HEK293 (cell line): ENCODE measurements at regions not wholly inside any gene's neighbourhood (a gene's known extent, or its start where the extent isn't known, plus 50 kb on each side); places are given as distances from the start of the nearest gene placed in this dataset.

ENCODE experiments used
- CTCF ChIA-PET: fragments of 350-600 bp; formaldehyde crosslinking; extraction: SDS; loops from one replicate; lab custom pipeline; 2021; ENCODE audit warnings: antibody characterized with exemption; lab: Yijun Ruan, JAX
- POLR2A ChIA-PET: fragments of 300-600 bp; formaldehyde crosslinking; extraction: SDS; loops from one replicate; lab custom pipeline; 2020; ENCODE audit warnings: antibody characterized with exemption, inconsistent platforms; lab: Yijun Ruan, JAX
- H3K27ac ChIP-seq: fragments of 200-500 bp; sonication (Bioruptor generic); 2 replicates; pipeline ENCODE4 v1.5.1; 2014; ENCODE audit warnings: low read depth, low read length, control low read depth, inconsistent platforms; ENCODE audit errors: extremely low read depth
- H3K36me3 ChIP-seq, 2 experiments: fragments of 200-500 bp in 1 of 2; sonication (Bioruptor generic) in 1 of 2; 1 replicate in 1 of 2; 2 replicates in 1 of 2; pipeline ENCODE4 v1.5.1; 2014 to 2017; ENCODE audit warnings: inconsistent platforms in 2 of 2, low read length in 2 of 2; ENCODE audit not compliant: control insufficient read depth in 2 of 2, insufficient read depth in 1 of 2
- H3K4me1 ChIP-seq: fragments of 200-500 bp; sonication (Bioruptor generic); 2 replicates; pipeline ENCODE4 v1.5.1; 2014; ENCODE audit warnings: mild to moderate bottlenecking, low read length, inconsistent platforms; ENCODE audit not compliant: control insufficient read depth, insufficient read depth
- H3K4me3 ChIP-seq: 2 replicates; pipeline ENCODE4 v1.5.1; 2011; ENCODE audit warnings: low read depth, mild to moderate bottlenecking, control low read depth, low read length, moderate library complexity
- H3K9me3 ChIP-seq: fragments of 200-500 bp; sonication (Bioruptor generic); 2 replicates; pipeline ENCODE4 v1.5.1; 2014; ENCODE audit warnings: low read depth, low read length, inconsistent platforms; ENCODE audit not compliant: control insufficient read depth, insufficient read depth
- ATF2 ChIP-seq: fragments of 450-650 bp; formaldehyde crosslinking; IDR thresholded peaks from 2 replicates; pipeline ENCODE4 v1.5.1; 2016; ENCODE audit warnings: missing biosample characterization, missing genetic modification characterization, low read depth
- ELK4 ChIP-seq: IDR thresholded peaks from 2 replicates; pipeline ENCODE4 v1.6.1; 2011; ENCODE audit warnings: mild to moderate bottlenecking, low read depth, low read length, borderline replicate concordance
- HOXA7 ChIP-seq: sonication (generic); formaldehyde crosslinking; IDR thresholded peaks from 2 replicates; pipeline ENCODE4 v1.8.1; 2022; ENCODE audit warnings: missing genetic modification reagents, borderline replicate concordance
- OSR2 ChIP-seq: fragments of 450-650 bp; formaldehyde crosslinking; IDR thresholded peaks from 2 replicates; pipeline ENCODE4 v1.5.1; 2016; ENCODE audit warnings: missing biosample characterization, missing genetic modification characterization
- YY2 ChIP-seq: fragments of 450-650 bp; formaldehyde crosslinking; IDR thresholded peaks from 2 replicates; pipeline ENCODE4 v1.5.1; 2016; ENCODE audit warnings: missing biosample characterization, missing genetic modification characterization
- ZBTB17 ChIP-seq: fragments of 450-650 bp; formaldehyde crosslinking; IDR thresholded peaks from 2 replicates; pipeline ENCODE4 v1.5.1; 2016; ENCODE audit warnings: missing biosample characterization, missing genetic modification characterization
- ZNF121 ChIP-seq: fragments of 450-650 bp; formaldehyde crosslinking; IDR thresholded peaks from 2 replicates; pipeline ENCODE4 v1.5.1; 2016; ENCODE audit warnings: missing biosample characterization, missing genetic modification characterization
- ZNF16 ChIP-seq: fragments of 450-650 bp; formaldehyde crosslinking; IDR thresholded peaks from 2 replicates; pipeline ENCODE4 v1.5.1; 2016; ENCODE audit warnings: low read depth, missing biosample characterization, missing genetic modification characterization
- ZNF335 ChIP-seq: fragments of 450-650 bp; formaldehyde crosslinking; conservative IDR thresholded peaks from 2 replicates; pipeline ENCODE4 v1.5.1; 2016; ENCODE audit warnings: missing biosample characterization, missing genetic modification characterization
- ZNF341 ChIP-seq: fragments of 450-650 bp; formaldehyde crosslinking; IDR thresholded peaks from 2 replicates; pipeline ENCODE4; 2016; ENCODE audit warnings: low read depth, missing biosample characterization, missing genetic modification characterization
- ZNF530 ChIP-seq: fragments of 450-650 bp; formaldehyde crosslinking; IDR thresholded peaks from 2 replicates; pipeline ENCODE4 v1.5.1; 2016; ENCODE audit warnings: low read depth, missing biosample characterization, missing genetic modification characterization
- ZNF544 ChIP-seq: fragments of 450-650 bp; formaldehyde crosslinking; IDR thresholded peaks from 2 replicates; pipeline ENCODE4 v1.5.0; 2017; ENCODE audit warnings: missing biosample characterization, missing genetic modification characterization
- ZNF560 ChIP-seq: fragments of 450-650 bp; formaldehyde crosslinking; IDR thresholded peaks from 2 replicates; pipeline ENCODE4 v1.5.1; 2017; ENCODE audit warnings: missing biosample characterization, missing genetic modification characterization, borderline replicate concordance
- ZNF596 ChIP-seq: fragments of 450-650 bp; IDR thresholded peaks from 2 replicates; pipeline ENCODE4 v1.5.0; 2018; ENCODE audit warnings: missing biosample characterization, mild to moderate bottlenecking, missing genetic modification characterization, moderate library complexity
- ZNF629 ChIP-seq: fragments of 450-650 bp; formaldehyde crosslinking; IDR thresholded peaks from 2 replicates; pipeline ENCODE4 v1.5.1; 2017; ENCODE audit warnings: missing biosample characterization, missing genetic modification characterization
- ZNF76 ChIP-seq: fragments of 450-650 bp; formaldehyde crosslinking; IDR thresholded peaks from 2 replicates; pipeline ENCODE4; 2016; ENCODE audit warnings: low read depth, missing biosample characterization, missing genetic modification characterization, borderline replicate concordance
- ZNF792 ChIP-seq: fragments of 450-650 bp; formaldehyde crosslinking; IDR thresholded peaks from 2 replicates; pipeline ENCODE4 v1.5.1; 2016; ENCODE audit warnings: missing biosample characterization, missing genetic modification characterization
- TF ChIP-seq, protein P1 (sequence below): fragments of 450-650 bp; formaldehyde crosslinking; conservative IDR thresholded peaks from 2 replicates; pipeline ENCODE4 v1.5.1; 2016; ENCODE audit warnings: low read depth, missing biosample characterization, missing genetic modification characterization

DNA sequence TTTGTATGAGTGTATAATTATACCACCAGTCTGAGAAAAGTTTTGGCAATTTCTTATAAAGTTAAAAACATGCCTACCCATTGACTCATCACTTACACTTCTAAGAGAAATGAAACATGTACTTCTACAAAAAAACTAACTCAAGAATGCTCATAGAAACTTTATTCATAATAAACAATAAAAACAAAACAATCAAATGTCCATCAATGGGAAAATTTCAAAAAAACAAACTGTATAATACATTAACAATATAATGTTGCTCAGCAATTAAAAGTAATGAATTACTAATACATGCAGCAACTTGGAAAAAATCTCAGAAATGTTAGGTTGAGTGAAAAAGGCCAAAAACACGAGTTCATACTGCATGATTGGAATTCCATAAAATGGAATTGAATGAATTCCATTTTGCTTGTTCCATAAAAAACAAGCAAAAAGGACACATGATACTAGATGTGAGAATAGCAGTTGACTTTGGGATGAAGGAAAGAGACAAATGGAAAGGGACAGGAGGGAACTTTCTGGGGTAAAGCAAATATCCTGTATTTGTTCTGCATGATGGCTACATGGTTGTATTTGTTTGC lies 726.6 kb downstream of the RFPL4B start:
- H3K4me3 ChIP-seq: no peak overlapping the region
- TF ChIP-seq ZNF341 (tag by site-specific recombination) (no peak), ZNF792 (no peak), ZNF530 (no peak), ZBTB17 (tag by site-specific recombination) (no peak), HOXA7 (CRISPR knock-in tag) (no peak), ZNF16 (tag by site-specific recombination) (no peak), ZNF121 (no peak), ATF2 (tag by site-specific recombination) (no peak), ZNF596 (tag by site-specific recombination) (no peak), ELK4 (no peak), ZNF629 (tag by site-specific recombination) (no peak)
- TF ChIP-seq, protein P1, sequence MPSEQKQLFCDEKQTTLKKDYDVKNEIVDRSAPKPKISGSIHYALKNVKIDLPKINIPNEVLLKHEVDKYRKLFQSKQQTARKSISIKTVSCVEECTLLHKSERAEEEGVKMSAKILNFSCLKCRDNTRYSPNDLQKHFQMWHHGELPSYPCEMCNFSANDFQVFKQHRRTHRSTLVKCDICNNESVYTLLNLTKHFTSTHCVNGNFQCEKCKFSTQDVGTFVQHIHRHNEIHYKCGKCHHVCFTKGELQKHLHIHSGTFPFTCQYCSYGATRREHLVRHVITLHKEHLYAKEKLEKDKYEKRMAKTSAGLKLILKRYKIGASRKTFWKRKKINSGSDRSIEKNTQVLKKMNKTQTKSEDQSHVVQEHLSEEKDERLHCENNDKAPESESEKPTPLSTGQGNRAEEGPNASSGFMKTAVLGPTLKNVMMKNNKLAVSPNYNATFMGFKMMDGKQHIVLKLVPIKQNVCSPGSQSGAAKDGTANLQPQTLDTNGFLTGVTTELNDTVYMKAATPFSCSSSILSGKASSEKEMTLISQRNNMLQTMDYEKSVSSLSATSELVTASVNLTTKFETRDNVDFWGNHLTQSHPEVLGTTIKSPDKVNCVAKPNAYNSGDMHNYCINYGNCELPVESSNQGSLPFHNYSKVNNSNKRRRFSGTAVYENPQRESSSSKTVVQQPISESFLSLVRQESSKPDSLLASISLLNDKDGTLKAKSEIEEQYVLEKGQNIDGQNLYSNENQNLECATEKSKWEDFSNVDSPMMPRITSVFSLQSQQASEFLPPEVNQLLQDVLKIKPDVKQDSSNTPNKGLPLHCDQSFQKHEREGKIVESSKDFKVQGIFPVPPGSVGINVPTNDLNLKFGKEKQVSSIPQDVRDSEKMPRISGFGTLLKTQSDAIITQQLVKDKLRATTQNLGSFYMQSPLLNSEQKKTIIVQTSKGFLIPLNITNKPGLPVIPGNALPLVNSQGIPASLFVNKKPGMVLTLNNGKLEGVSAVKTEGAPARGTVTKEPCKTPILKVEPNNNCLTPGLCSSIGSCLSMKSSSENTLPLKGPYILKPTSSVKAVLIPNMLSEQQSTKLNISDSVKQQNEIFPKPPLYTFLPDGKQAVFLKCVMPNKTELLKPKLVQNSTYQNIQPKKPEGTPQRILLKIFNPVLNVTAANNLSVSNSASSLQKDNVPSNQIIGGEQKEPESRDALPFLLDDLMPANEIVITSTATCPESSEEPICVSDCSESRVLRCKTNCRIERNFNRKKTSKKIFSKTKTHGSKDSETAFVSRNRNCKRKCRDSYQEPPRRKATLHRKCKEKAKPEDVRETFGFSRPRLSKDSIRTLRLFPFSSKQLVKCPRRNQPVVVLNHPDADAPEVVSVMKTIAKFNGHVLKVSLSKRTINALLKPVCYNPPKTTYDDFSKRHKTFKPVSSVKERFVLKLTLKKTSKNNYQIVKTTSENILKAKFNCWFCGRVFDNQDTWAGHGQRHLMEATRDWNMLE (tag by site-specific recombination): no peak
- no peaks in the 10 kb centered on the region for H3K9me3 ChIP-seq
- no peak overlapping the region for H3K27ac ChIP-seq
- ChIA-PET POLR2A (no interaction called here), CTCF (interaction anchor here (0.6 kb wide), 1 partner anchor 1722 kb away, joined by 3 read pairs; no protein-coding TSS in a partner anchor)
- H3K36me3 ChIP-seq: no peaks in the 10 kb centered on the region
- H3K4me1 ChIP-seq: no peaks in the 10 kb centered on the region

DNA sequence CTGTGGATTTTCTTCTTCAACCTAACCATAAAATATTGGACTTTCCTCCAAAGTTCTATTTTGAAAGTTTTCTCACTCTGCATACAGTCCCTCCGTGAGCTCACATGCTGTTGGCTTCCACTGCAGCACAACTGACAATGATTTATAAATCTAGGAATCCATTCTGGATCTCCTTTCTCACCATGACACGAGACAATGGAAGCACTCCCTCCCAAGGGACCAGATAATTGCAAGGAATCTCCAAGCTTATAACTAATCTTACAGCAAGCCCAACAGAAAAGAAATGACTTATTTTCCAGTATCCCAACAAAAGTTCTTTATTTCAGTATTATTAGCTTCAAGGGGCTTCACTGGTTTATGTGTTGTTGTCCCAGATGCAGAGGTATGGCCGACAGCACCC lies 729.0 kb downstream of the RFPL4B start:
- no peaks in the 10 kb centered on the region for H3K9me3 ChIP-seq
- H3K4me3 ChIP-seq: no peak overlapping the region
- POLR2A ChIA-PET: no interaction called here
- no peak for TF ChIP-seq ZNF544 (tag by site-specific recombination)
- no peak for TF ChIP-seq ZNF560 (tag by site-specific recombination)
- no peak for TF ChIP-seq YY2 (tag by site-specific recombination)
- no peak for TF ChIP-seq ZNF76 (tag by site-specific recombination)
- no peak for TF ChIP-seq OSR2 (tag by site-specific recombination)
- no peak for TF ChIP-seq ZNF335 (tag by site-specific recombination)
- TF ChIP-seq, all 188 proteins: peak for 0
- Histone ChIP-seq H3K4me1 (no peaks in the 10 kb centered on the region), H3K27ac (no peak overlapping the region), H3K36me3 (no peaks in the 10 kb centered on the region)
- CTCF ChIA-PET: interaction anchor here (0.6 kb wide), 1 partner anchor 385 kb away, joined by 3 read pairs; no protein-coding TSS in a partner anchor
